Sigmoid colon (tissue), 6 donors: ENCODE measurements at regions not wholly inside any gene's neighbourhood (a gene's known extent, or its start where the extent isn't known, plus 50 kb on each side); places are given as distances from the start of the nearest gene placed in this dataset.
"Not testable (repeated sequence)": the region's sequence is repeated elsewhere in the genome, so short reads cannot be mapped to it uniquely, and the experiment has no call there.

Experiments used
- DNase-seq: peaks from one replicate; pipeline ENCODE4 v3.0.0-alpha.2; 2019
- H3K27ac ChIP-seq, 4 donors: fragments of 200-600 bp; sonication (generic); one replicate each; pipeline ENCODE4 v1.5.1; 2016 to 2019; ENCODE audit warnings: mild to moderate bottlenecking in 1 of 4
- H3K27me3 ChIP-seq, 3 donors: fragments of 200-600 bp; sonication (generic); one replicate each; pipeline ENCODE4 v1.5.1; 2019; ENCODE audit warnings: mild to moderate bottlenecking in 1 of 3
- H3K36me3 ChIP-seq, 4 donors: fragments of 200-600 bp; sonication (generic); one replicate each; pipeline ENCODE4 v1.5.1; 2016 to 2019
- H3K4me1 ChIP-seq, 4 donors: fragments of 200-600 bp; sonication (generic); one replicate each; pipeline ENCODE4 v1.5.1; 2017 to 2019
- H3K4me3 ChIP-seq, 4 donors: fragments of 200-600 bp; sonication (generic); one replicate each; pipeline ENCODE4 v1.5.1; 2017 to 2019; ENCODE audit warnings: mild to moderate bottlenecking in 2 of 4, moderate library complexity in 1 of 4
- H3K9me3 ChIP-seq, 4 donors: fragments of 200-600 bp in 3 of 4; sonication (generic) in 3 of 4; one replicate each; pipeline versions ENCODE4 v1.5.1 to v1.6.1; 2013 to 2019
- EP300 ChIP-seq, 4 donors: sonication (generic); formaldehyde crosslinking; IDR thresholded peaks; one replicate each; pipeline ENCODE4 v1.6.1; 2017; ENCODE audit warnings: antibody characterized with exemption in 4 of 4
- POLR2A ChIP-seq, 2 donors: fragments of 450-650 bp; IDR thresholded peaks; one replicate each; pipeline ENCODE4 v1.6.1; 2016; ENCODE audit warnings: antibody characterized with exemption in 2 of 2, mild to moderate bottlenecking in 2 of 2, moderate library complexity in 2 of 2
- POLR2AphosphoS5 ChIP-seq, 4 donors: sonication (generic); formaldehyde crosslinking; IDR thresholded peaks; one replicate each; pipeline ENCODE4 v1.6.1; 2017; ENCODE audit warnings: antibody characterized with exemption in 4 of 4
- WGBS, 2 donors: extraction: QIAGEN DNeasy Blood & Tissue Kit; methylation state at CpG; one replicate each; pipeline ENCODE4 v1.1.7; 2013; 5-methylcytosine and 5-hydroxymethylcytosine counted together
- intact Hi-C: fragments of 100-400 bp; cut with DNase I; formaldehyde crosslinking; loops from one replicate; pipeline ENCODE4 v1.15.1; 2023
- TF ChIP-seq, protein P1 (sequence below), 4 experiments: fragments of 450-650 bp in 3 of 4; fragments of 200-600 bp in 1 of 4; IDR thresholded peaks; one replicate each; pipeline ENCODE4 v1.5.1; 2016 to 2019; ENCODE audit warnings: antibody characterized with exemption in 4 of 4, mild to moderate bottlenecking in 3 of 4, moderate library complexity in 2 of 4
- donor health status: healthy with polysubstance abuse.
- donor health status: healthy.

- TF ChIP-seq EP300 (IDR thresholded peaks at IDR 0.05): no peak
- TF ChIP-seq, protein P1, sequence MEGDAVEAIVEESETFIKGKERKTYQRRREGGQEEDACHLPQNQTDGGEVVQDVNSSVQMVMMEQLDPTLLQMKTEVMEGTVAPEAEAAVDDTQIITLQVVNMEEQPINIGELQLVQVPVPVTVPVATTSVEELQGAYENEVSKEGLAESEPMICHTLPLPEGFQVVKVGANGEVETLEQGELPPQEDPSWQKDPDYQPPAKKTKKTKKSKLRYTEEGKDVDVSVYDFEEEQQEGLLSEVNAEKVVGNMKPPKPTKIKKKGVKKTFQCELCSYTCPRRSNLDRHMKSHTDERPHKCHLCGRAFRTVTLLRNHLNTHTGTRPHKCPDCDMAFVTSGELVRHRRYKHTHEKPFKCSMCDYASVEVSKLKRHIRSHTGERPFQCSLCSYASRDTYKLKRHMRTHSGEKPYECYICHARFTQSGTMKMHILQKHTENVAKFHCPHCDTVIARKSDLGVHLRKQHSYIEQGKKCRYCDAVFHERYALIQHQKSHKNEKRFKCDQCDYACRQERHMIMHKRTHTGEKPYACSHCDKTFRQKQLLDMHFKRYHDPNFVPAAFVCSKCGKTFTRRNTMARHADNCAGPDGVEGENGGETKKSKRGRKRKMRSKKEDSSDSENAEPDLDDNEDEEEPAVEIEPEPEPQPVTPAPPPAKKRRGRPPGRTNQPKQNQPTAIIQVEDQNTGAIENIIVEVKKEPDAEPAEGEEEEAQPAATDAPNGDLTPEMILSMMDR (IDR thresholded peaks at IDR 0.05): no peak
- TF ChIP-seq POLR2AphosphoS5 (IDR thresholded peaks at IDR 0.05): no peak
- TF ChIP-seq POLR2A (IDR thresholded peaks at IDR 0.05): no peak
- Histone ChIP-seq H3K36me3 (no peaks in the 10 kb centered on the region), H3K4me3 (no peak overlapping the region), H3K4me1 (peaks cover 0 to 4% (median 0%) of the 10 kb centered on the region in 4 donors), H3K27ac (no peak overlapping the region), H3K27me3 (no peaks in the 10 kb centered on the region), H3K9me3 (no peaks in the 10 kb centered on the region)
- no peak for DNase-seq
- 81 to 86% methylated on average over 1 of the region's 1 CpG for WGBS, 2 donors
- intact Hi-C loops: no loop called here
Observed at GRCh38 chr6:130559166-130559565, 193.3 kb downstream of the TMEM200A start.

DNA sequence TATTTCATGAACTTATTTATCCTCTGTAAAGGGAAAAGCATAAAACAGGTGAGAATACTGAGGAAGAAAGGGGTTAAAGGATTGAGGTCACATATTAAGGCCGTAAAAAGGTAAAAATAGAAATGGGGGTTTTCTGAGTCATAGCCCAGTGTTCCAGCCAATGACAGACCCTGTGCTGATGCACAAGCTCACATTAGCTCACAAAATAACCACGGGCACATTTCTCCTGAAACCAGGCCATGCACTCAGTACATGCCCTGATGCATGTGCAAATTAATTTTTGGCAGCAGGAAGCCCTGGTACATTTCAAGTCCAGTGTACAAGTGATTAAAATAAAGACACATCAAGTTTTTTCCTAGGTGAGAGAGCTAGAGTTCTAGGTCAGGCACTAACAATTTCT is 194.4 kb downstream of the TMEM200A start:
- Histone ChIP-seq H3K27ac (no peak overlapping the region), H3K9me3 (no peaks in the 10 kb centered on the region), H3K27me3 (no peaks in the 10 kb centered on the region), H3K36me3 (no peaks in the 10 kb centered on the region), H3K4me1 (peaks cover 0 to 4% (median 0%) of the 10 kb centered on the region in 4 donors), H3K4me3 (no peak overlapping the region)
- intact Hi-C loops: no loop called here
- no peak for DNase-seq
- TF ChIP-seq, protein P1 (IDR thresholded peaks at IDR 0.05): no peak
- TF ChIP-seq POLR2A (IDR thresholded peaks at IDR 0.05): no peak
- no peak for TF ChIP-seq EP300 (IDR thresholded peaks at IDR 0.05)
- no peak for TF ChIP-seq POLR2AphosphoS5 (IDR thresholded peaks at IDR 0.05)
- 57 to 68% methylated on average over 2 of the region's 2 CpGs for whole genome bisulfite sequencing, 2 donors

GRCh38 chr6:130561159-130561558 is 195.3 kb downstream of the TMEM200A start:
- H3K4me3 ChIP-seq, intact Hi-C loops, H3K9me3 ChIP-seq, H3K4me1 ChIP-seq, H3K27me3 ChIP-seq, H3K36me3 ChIP-seq, DNase-seq, H3K27ac ChIP-seq: not testable (repeated sequence)
- WGBS, 2 donors: 57 to 60% methylated on average over 2 of the region's 2 CpGs

DNA sequence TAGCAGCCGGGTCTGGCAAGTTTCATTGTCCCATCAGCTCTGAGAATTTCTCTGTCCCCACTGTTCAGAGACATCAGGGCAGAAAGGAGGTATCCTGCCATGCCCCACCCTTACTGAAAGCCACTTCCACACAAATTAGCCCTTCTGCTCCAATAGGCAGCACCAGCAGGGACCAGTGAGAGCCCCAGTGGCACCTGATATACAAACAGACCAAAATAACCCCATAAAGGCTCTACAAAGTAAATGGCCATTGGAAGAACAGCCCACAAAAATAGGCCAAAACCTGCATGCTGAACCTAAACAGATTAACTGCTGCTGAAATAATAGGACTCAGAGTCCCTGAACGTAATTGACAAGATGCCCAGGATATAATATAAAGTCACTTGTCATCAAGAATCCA is 199.9 kb downstream of the TMEM200A start:
- no peak overlapping the region for H3K4me3 ChIP-seq
- TF ChIP-seq POLR2A (IDR thresholded peaks at IDR 0.05) (no peak), POLR2AphosphoS5 (IDR thresholded peaks at IDR 0.05) (no peak), EP300 (IDR thresholded peaks at IDR 0.05) (no peak)
- TF ChIP-seq, protein P1 (IDR thresholded peaks at IDR 0.05): no peak
- no peak for DNase-seq

GRCh38 chr6:130574146-130574545 is 208.3 kb downstream of the TMEM200A start:
- Histone ChIP-seq H3K4me3 (no peak overlapping the region), H3K27ac (no peak overlapping the region), H3K4me1 (no peaks in the 10 kb centered on the region), H3K27me3 (no peaks in the 10 kb centered on the region), H3K36me3 (no peaks in the 10 kb centered on the region), H3K9me3 (no peaks in the 10 kb centered on the region)
- WGBS, 2 donors: 57 to 72% methylated on average over 2 of the region's 2 CpGs
- DNase-seq: no peak
- TF ChIP-seq, protein P1 (IDR thresholded peaks at IDR 0.05): no peak
- no peak for TF ChIP-seq EP300 (IDR thresholded peaks at IDR 0.05)
- TF ChIP-seq POLR2AphosphoS5 (IDR thresholded peaks at IDR 0.05): no peak
- TF ChIP-seq POLR2A (IDR thresholded peaks at IDR 0.05): no peak
- intact Hi-C loops: no loop called here

More for the DNA sequence above, 199.9 kb downstream of the TMEM200A start:
- Histone ChIP-seq H3K27me3 (no peaks in the 10 kb centered on the region), H3K9me3 (no peaks in the 10 kb centered on the region), H3K36me3 (no peaks in the 10 kb centered on the region), H3K4me1 (no peaks in the 10 kb centered on the region), H3K27ac (no peak overlapping the region)
- intact Hi-C loops: no loop called here
- 70 to 84% methylated on average over 2 of the region's 2 CpGs for WGBS, 2 donors
